GM19397 (cell line): ENCODE measurements at regions not wholly inside any gene's neighbourhood (a gene's known extent, or its start where the extent isn't known, plus 50 kb on each side); places are given as distances from the start of the nearest gene placed in this dataset.

ENCODE experiments used
- ATAC-seq: cut with Tn5 transposase; IDR thresholded peaks from one replicate; pipeline ENCODE4 v1.9.1; 2021; ENCODE audit warnings: mild to moderate bottlenecking, moderate library complexity; ENCODE audit not compliant: unreplicated experiment

- no peak for ATAC-seq
Observed at GRCh38 chr17:77439189-77440018, 298.6 kb downstream of the SEC14L1 start.

GRCh38 chr17:77440560-77440981 is 299.8 kb downstream of the SEC14L1 start:
- no peak for ATAC-seq

GRCh38 chr17:77441130-77441920 is 300.6 kb downstream of the SEC14L1 start:
- ATAC-seq = peak; percentile 50

GRCh38 chr17:77441940-77442339 is 301.2 kb downstream of the SEC14L1 start:
- no peak for ATAC-seq

- ATAC-seq = no peak
Observed at GRCh38 chr17:77442976-77443747, 302.4 kb downstream of the SEC14L1 start.

- ATAC-seq = no peak
Observed at GRCh38 chr17:77443748-77444260, 303.0 kb downstream of the SEC14L1 start.

GRCh38 chr17:77444628-77444983 is 303.8 kb downstream of the SEC14L1 start:
- ATAC-seq = no peak

GRCh38 chr17:77444984-77445759 is 304.4 kb downstream of the SEC14L1 start:
- ATAC-seq = peak; percentile 37

- ATAC-seq = peak; percentile 26
Observed at GRCh38 chr17:77445760-77446532, 305.2 kb downstream of the SEC14L1 start.

GRCh38 chr17:77446940-77447634 is 306.3 kb downstream of the SEC14L1 start:
- no peak for ATAC-seq

- ATAC-seq = no peak
Observed at GRCh38 chr17:77449373-77449907, 308.7 kb downstream of the SEC14L1 start.

- ATAC-seq = no peak
Observed at GRCh38 chr17:77449908-77450741, 309.4 kb downstream of the SEC14L1 start.

GRCh38 chr17:77450742-77451244 is 310.0 kb downstream of the SEC14L1 start:
- ATAC-seq = no peak

GRCh38 chr17:77451245-77451893 is 310.6 kb downstream of the SEC14L1 start:
- ATAC-seq = no peak

- ATAC-seq = no peak
Observed at GRCh38 chr17:77451894-77452852, 311.4 kb downstream of the SEC14L1 start.
